ENCODE measurements at regions not wholly inside any gene's neighbourhood (a gene's known extent, or its start where the extent isn't known, plus 50 kb on each side); places are given as distances from the start of the nearest gene placed in this dataset.

GRCh38 chr12:89833337-89834252 is 125.0 kb upstream of the ATP2B1 start:
- DNase-seq (ENCODE audit: low read depth) = no peak
- Histone ChIP-seq H3K36me3 (ENCODE audit: insufficient read depth, low read length) (no peaks in the 10 kb centered on the region), H3K4me2 (ENCODE audit: low read length) (no peak overlapping the region), H3K4me1 (ENCODE audit: insufficient read depth, low read length) (no peaks in the 10 kb centered on the region), H3K9me3 (ENCODE audit: insufficient read depth, low read depth, low read length) (no peaks in the 10 kb centered on the region), H4K20me1 (ENCODE audit: insufficient read depth, low read length) (no peaks in the 10 kb centered on the region), H3K4me3 (ENCODE audit: insufficient read depth, low read depth, low read length) (no peak overlapping the region), H3K27me3 (ENCODE audit: insufficient read depth, low read length) (no peaks in the 10 kb centered on the region), H3K79me2 (ENCODE audit: insufficient read depth, low read length) (no peaks in the 10 kb centered on the region), H2AFZ (ENCODE audit: low read depth, low read length) (no peak overlapping the region), H3K27ac (ENCODE audit: low read depth, low read length) (no peak overlapping the region), H3K9ac (ENCODE audit: low read length) (no peak overlapping the region)
- H3K4me3 Mint-ChIP-seq (ENCODE audit: unreplicated experiment) = no peak overlapping the region
- H3K27me3 Mint-ChIP-seq (ENCODE audit: low read depth, unreplicated experiment) = peaks cover 2% of the 10 kb centered on the region
- no peak for FAIRE-seq
- no peaks in the 10 kb centered on the region for H3K9me3 Mint-ChIP-seq (ENCODE audit: unreplicated experiment)
- peaks cover 9% of the 10 kb centered on the region for H3K4me1 Mint-ChIP-seq (ENCODE audit: low read depth, unreplicated experiment)
- H3K36me3 Mint-ChIP-seq (ENCODE audit: low read depth, unreplicated experiment) = no peaks in the 10 kb centered on the region
- no peak for TF ChIP-seq EZH2 (IDR thresholded peaks at IDR 0.05; ENCODE audit: insufficient read depth, low read length)
- no peak for TF ChIP-seq CTCF (IDR thresholded peaks at IDR 0.05; ENCODE audit: insufficient read depth, low read depth, low read length)
- H3K27ac Mint-ChIP-seq (ENCODE audit: unreplicated experiment) = no peak overlapping the region

DNA sequence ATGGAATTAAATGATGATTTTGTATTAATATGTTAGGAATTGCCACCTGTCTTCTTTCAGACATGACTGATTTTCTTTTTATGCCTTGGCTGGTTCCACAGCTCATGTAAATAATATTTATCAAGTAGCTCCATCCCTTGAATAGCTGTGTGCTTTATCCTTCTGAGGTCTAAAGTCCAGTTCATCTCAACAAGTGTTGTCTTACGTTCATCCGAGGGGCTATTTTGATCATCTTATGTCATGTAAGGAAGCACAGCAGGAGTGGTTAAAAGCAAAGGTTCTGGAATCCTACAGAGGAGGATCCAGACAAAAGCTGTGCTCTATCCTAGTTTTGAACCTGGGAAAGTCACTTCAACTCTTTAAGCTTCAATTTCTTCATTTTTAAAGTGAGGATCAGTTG is 123.7 kb upstream of the ATP2B1 start:
- Histone ChIP-seq H3K4me1 (ENCODE audit: insufficient read depth, low read length) (no peaks in the 10 kb centered on the region), H3K4me2 (ENCODE audit: low read length) (no peak overlapping the region), H4K20me1 (ENCODE audit: insufficient read depth, low read length) (no peaks in the 10 kb centered on the region), H3K4me3 (ENCODE audit: insufficient read depth, low read depth, low read length) (no peak overlapping the region), H2AFZ (ENCODE audit: low read depth, low read length) (no peak overlapping the region), H3K9ac (ENCODE audit: low read length) (no peak overlapping the region), H3K27me3 (ENCODE audit: insufficient read depth, low read length) (no peaks in the 10 kb centered on the region), H3K27ac (ENCODE audit: low read depth, low read length) (no peak overlapping the region), H3K36me3 (ENCODE audit: insufficient read depth, low read length) (no peaks in the 10 kb centered on the region), H3K79me2 (ENCODE audit: insufficient read depth, low read length) (no peaks in the 10 kb centered on the region), H3K9me3 (ENCODE audit: insufficient read depth, low read depth, low read length) (no peaks in the 10 kb centered on the region)
- FAIRE-seq (no peak), DNase-seq (ENCODE audit: low read depth) (no peak)
- Mint-ChIP-seq H3K4me3 (ENCODE audit: unreplicated experiment) (no peak overlapping the region), H3K4me1 (ENCODE audit: low read depth, unreplicated experiment) (peaks cover 13% of the 10 kb centered on the region), H3K27me3 (ENCODE audit: low read depth, unreplicated experiment) (peaks cover 2% of the 10 kb centered on the region), H3K27ac (ENCODE audit: unreplicated experiment) (no peak overlapping the region), H3K36me3 (ENCODE audit: low read depth, unreplicated experiment) (no peaks in the 10 kb centered on the region), H3K9me3 (ENCODE audit: unreplicated experiment) (no peaks in the 10 kb centered on the region)
- no peak for TF ChIP-seq CTCF (IDR thresholded peaks at IDR 0.05; ENCODE audit: insufficient read depth, low read depth, low read length)
- TF ChIP-seq EZH2 (IDR thresholded peaks at IDR 0.05; ENCODE audit: insufficient read depth, low read length) = no peak
